Left ventricle myocardium superior (tissue), 1 donor: ENCODE measurements at regions not wholly inside any gene's neighbourhood (a gene's known extent, or its start where the extent isn't known, plus 50 kb on each side); places are given as distances from the start of the nearest gene placed in this dataset.
A peak's percentile ranks its signal among the peaks of the same experiment; 100 is the strongest.
"Not testable (repeated sequence)": the region's sequence is repeated elsewhere in the genome, so short reads cannot be mapped to it uniquely, and the experiment has no call there.

ENCODE experiments used
- ATAC-seq: fragments of 200-7000 bp; cut with Tn5 transposase; one replicate; pipeline ENCODE4 v1.9.1; 2020; ENCODE audit warnings: mild to moderate bottlenecking, moderate library complexity
- DNase-seq: peaks from one replicate; pipeline ENCODE4 v3.0.0-alpha.2; 2020
- intact Hi-C: fragments of 100-400 bp; cut with micrococcal nuclease; formaldehyde crosslinking; loops from one replicate; pipeline ENCODE4 v1.11.0; 2022
- donor health status: DM: no; HTN: yes; CAD: no; lungs with severe emphysema.

DNA sequence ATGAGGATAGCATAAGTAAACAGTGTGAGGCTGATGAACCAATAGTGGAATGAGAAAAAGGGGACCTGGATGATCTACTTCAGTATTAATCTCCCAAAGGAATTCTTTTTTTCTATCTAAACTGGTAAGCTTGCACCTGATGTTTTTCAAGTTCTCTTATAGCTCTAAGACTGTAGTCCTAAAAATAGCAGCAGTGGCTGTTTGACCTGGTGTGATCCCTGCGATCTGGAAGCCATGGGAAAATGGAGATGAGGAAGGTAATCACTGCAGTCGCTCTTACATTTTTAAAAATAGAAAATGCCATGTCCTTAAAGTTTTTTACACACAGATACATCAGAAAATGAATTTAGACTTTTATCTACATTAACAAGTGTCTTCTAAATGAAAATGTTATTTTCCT lies 926.4 kb upstream of the SLC35B3 start:
- DNase-seq = no peak
- ATAC-seq = peak; percentile 84
- intact Hi-C loops = no loop called here

DNA sequence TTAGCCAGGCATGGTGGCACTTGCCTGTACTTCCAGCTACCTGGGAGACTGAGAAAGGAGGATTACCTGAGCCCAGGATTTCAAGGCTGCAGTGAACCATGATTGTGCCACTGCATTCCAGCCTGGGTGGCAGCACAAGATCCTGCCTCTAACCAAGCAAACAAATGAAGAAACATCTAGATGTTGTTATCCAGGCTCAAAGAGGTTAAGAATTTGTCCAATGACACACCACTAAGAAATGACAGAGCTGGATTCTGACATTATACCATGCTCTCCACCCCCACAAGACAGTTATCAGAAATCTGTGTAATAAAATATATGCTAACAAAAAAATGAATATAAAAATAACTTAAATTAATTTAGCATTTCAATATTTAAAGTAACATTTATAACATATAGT lies 925.5 kb upstream of the SLC35B3 start:
- intact Hi-C loops = no loop called here
- no peak for DNase-seq
- ATAC-seq = no peak

DNA sequence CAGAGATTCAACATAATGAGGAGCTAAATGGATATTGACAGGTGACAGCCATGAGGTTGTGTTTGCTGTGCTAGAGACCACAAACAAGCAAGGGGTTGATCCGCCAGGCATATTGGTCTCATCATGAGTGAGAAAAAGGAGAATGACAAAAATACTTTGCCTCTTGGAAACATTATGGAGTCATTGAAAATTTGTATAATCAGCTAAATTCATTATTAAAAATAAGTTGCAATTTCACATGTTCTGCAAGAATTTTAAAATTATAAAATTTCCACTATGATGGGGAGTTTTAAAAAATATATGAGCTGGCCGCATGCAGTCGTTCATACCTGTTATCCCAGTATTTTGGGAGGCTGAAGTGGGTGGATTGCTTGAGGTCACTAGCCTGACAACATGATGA lies 912.3 kb upstream of the SLC35B3 start:
- intact Hi-C loops = no loop called here
- ATAC-seq (no peak), DNase-seq (no peak)

DNA sequence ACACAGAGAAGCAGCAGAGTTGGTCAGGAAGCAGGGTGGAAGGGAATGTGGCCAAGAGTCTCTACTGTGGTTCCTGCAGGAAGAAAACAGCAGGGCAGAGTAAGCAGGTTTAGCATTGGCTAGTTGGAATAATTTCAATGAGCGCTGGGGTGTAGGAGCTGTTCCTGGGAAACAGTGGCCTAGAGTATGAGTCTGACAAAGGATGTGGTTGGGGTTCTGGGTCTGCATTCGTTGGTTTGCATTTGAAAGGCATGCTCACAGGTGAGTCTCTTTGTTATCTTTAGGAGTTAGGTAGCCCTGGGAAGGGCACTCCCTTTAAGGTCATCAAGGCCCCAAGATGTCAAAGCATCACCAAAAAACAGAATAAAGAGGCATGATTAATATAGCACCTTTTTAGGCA lies 911.6 kb upstream of the SLC35B3 start:
- no peak for ATAC-seq
- no peak for DNase-seq
- intact Hi-C loops = no loop called here

DNA sequence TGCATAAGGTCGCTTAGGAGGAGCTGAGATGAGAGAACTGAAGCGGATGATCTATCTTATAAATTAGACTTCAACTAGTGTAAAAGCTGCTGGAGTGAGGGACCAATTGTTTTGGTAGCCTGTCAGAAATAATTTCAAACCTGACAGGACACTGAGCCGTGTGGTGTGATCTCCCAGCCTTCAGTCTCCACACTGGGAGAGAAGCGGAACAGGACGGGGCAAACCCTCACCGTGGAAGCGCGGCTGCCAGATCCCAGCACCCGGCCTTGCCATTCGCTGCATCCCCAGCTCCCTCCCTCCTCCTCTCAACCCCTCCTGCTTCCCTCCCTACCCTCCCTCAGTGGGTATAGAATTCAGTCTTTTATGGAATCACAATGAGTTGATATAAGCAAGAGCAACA lies 900.1 kb upstream of the SLC35B3 start:
- no peak for DNase-seq
- no peak for ATAC-seq
- intact Hi-C loops = no loop called here

DNA sequence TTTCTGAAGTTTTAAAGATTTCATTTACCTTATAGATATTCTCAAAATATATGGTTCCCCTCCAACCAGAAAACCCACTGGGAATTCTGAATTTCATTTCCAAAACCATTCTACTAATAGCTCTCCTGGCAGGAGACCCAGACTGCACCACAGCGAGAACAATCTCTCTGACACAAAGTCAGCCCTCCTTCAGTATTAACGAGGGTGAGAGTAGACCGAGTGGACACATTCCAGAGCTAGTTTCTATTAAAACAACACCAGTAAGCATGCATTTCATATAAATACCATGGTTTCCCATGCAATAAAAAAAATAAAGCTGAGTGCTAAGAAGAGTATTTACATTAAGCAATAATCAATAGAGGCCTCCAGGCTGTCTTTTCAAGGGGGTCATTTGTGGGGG lies 899.6 kb upstream of the SLC35B3 start:
- no peak for ATAC-seq
- intact Hi-C loops = no loop called here
- no peak for DNase-seq

DNA sequence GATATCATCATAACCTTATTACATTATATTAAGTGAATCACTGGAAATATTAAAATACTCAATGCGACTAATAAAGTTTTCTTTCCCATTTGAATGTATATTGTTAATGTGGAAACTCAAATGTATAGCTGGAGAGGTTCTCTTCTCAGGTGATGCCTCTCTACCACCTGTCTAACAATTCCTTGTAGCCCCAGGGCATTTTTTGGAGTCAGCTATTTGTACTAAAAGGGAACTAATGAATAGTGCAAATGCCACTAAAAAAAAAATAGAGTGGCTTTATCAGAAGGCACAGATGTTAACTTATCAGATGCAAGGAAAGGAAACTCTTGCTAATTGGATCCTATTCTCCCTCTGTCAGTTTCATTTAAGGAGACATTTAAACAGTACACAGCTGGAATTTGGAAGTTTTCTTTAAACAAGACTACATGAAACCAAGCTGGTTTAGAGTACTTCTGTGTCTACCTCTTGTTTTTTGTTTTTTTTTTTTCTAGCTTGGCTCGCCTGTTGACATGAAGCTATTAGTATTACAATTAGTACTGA lies 897.0 kb upstream of the SLC35B3 start:
- no peak for DNase-seq
- ATAC-seq = no peak
- intact Hi-C loops = no loop called here

DNA sequence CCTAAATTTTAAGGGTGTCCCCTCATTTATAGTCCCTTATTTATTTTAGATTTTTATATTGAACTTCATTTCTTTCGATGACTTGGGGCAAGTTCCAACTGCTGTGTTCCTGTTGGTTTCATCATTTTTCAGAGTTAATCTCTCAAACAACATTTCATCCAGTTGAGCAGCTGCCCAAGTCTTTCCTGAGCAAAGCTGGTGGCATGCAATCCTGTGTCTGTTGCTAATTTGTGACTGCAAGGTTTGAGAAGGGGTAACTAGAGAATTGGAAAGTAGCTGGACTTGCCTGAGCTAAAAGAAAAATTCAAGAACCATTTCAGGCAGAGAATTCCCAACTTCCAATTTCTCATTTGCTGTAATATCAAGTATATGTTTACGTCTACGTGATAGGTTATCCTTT lies 881.5 kb upstream of the SLC35B3 start:
- intact Hi-C loops = no loop called here
- ATAC-seq (no peak), DNase-seq (no peak)

DNA sequence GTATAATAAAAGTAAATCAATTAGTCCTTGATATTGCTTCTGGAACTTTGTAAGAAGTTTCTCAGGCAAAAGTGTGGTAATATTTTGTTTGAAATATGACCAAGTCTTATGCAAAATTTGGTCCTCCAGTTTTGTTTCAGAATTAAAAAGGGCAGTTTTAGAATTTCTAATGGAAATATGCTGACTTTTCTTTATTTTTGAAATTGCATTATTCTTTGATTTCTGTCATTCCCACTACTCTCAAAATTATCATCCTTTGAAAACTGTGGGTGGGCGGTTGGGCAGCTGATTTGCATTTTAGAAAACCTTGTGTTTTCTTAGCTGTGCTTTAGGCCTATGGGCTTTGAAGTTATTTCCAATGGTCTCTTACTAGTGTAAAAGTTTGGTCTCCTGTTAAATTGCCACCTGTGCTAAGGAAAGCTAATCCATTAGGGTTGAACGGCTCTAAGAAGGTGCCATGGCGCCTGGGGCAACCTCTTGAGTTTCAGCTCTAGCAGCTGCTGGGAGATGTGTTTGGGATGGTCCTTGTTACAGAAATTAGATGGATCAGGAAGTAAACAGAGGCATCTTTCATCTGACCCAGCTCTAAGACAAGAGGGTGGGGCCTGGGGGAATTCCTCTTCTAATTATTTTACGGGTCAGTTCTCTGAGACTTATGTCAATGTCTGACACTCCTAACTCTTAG lies 880.8 kb upstream of the SLC35B3 start:
- intact Hi-C loops = no loop called here
- no peak for DNase-seq
- ATAC-seq = no peak

DNA sequence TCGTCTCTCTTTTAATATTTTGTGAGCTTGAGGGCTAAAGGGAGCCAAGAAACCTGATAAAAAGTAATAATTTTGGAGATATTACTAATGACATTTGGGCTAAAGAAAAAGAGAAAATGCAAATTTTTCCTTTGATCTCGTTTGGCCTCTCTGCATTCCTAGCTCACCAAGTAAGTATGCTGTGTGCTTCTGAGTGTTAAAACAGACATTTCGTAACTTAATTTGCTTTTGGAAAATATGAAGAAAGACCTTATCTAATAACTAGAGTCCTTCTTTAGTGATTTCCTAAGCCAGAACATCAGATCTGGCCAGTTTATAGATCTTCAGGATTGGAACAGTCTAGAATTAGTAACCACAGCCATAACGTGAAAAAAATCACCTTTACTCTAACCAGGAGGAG lies 872.9 kb upstream of the SLC35B3 start:
- no peak for ATAC-seq
- DNase-seq = no peak
- intact Hi-C loops = no loop called here

DNA sequence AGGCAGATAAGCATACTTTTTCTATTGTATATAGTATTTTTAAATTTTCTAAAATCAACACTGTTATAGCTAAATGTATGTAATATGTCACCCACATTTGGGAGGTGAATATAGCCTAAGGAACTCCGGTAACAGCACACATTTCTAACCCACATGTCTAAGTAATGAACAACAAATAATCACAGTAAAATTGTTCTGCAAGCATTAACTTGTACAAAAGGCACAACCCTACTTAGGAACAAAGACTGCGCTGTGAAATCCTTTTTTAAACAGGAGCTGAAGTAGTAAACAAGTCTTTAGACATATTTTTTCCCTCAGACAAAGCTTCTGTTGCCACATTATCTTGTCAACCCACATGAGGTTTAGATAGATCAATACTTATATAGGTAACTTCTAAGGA lies 872.4 kb upstream of the SLC35B3 start:
- no peak for DNase-seq
- intact Hi-C loops = no loop called here
- ATAC-seq = no peak

DNA sequence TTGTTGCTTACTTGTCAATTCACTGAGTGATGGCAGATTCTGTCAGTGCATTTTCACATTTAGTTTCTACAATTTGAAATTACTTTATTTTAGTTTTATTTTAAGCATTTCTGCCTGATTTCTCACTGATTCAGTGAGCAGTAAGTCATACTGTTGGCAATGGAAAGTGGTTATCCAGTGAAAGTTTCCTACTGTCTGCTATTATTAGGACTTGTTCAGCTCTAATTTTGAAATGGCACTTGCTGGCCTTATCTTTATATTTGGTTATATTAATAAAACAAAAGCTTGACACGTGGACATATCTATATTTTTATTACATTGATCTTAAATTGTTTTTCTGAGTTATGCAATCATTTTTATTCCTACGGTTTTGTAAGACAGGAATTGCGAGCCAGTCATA lies 871.8 kb upstream of the SLC35B3 start:
- intact Hi-C loops = no loop called here
- peak; percentile 52 for ATAC-seq
- no peak for DNase-seq

DNA sequence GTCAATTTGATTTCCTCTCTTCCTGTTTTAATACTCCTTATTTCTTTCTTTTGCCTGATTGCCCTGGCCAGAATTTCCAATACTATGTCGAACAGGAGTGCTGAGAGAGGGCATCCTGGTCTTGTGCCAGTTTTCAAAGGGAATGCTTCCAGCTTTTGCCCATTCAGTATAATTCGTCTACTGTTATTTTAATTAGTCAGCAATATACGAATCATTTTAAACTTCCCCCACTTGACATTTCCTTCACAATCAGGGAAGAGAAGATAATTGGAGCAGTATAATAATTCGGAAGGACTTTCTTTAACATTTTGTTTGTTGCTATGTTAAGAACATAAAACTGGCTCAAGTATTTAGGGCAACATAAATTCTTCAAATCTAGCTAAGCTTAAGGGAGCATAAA lies 860.3 kb upstream of the SLC35B3 start:
- intact Hi-C loops = no loop called here
- ATAC-seq (no peak), DNase-seq (no peak)

DNA sequence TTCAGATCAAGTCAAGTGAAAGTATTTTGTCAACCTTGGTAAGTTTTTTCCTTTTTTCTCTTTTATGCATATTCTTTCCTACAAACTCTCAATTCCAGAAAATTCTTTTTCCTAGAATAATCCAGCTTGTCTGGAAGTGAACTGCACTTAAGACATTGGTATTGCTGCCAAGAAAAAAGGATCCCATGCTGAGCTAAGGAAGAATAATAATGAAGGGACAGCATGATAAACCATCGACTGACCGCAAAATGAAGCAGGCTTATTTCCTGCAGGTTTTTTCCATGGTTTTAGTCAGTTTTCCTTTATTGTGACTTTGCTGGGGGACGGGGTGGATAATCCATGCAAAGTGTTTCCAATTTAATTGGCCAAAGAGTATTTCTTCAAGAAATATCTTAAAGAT lies 857.6 kb upstream of the SLC35B3 start:
- intact Hi-C loops = no loop called here
- ATAC-seq (no peak), DNase-seq (no peak)

DNA sequence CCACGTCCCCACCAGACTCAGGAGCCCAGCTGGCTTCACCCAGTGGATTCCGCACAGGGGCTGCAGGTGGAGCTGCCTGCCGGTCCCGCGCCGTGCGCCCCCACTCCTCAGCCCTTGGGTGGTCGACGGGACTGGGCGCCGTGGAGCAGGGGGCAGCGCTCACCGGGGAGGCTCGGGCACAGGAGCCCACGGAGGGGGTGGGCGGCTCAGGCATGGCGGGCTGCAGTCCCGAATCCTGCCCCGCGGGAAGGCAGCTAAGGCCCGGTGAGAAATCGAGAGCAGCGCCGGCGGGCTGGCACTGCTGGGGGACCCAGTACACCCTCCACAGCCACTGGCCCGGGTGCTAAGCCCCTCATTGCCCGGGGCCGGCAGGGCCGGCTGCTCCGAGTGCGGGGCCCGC lies 855.0 kb upstream of the SLC35B3 start:
- ATAC-seq, intact Hi-C loops, DNase-seq: not testable (repeated sequence)

DNA sequence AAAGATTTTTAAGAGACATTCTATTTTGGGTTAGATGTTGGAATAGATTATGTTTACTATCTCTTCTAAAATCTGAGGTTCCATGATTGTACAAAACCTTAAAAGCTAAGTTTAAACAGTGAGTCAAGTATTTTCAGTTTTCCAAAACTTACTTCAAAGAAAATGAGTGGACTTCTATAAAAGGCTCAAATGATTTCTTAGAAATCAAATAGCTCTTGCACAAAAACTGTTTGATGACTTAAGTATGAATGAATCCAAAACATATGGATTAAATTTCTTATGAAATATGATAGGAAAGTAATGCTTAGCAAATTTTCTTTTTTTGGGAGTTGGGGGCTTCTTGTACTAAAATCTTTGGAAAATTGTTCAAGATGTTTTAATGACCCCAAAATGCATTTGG lies 837.3 kb upstream of the SLC35B3 start:
- no peak for ATAC-seq
- DNase-seq = no peak
- intact Hi-C loops = no loop called here

DNA sequence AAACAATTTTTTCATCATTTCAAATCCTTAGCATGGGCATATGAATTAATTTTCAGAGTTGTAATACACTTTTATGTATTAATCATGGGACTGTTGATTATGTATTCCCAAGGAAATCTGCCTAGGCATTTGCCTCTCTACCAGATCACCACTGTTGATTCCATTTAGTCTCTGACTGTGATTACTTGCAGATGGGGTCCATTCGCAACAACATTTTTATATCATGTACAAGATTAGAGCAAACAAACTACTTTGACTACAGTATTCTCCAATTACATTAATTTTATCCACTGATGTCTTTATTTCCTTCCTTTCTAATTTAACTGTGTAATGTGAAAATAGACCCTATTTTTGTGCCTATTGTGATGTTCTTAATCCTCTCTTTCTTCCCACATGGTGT lies 831.4 kb upstream of the SLC35B3 start:
- intact Hi-C loops = no loop called here
- ATAC-seq (no peak), DNase-seq (no peak)

DNA sequence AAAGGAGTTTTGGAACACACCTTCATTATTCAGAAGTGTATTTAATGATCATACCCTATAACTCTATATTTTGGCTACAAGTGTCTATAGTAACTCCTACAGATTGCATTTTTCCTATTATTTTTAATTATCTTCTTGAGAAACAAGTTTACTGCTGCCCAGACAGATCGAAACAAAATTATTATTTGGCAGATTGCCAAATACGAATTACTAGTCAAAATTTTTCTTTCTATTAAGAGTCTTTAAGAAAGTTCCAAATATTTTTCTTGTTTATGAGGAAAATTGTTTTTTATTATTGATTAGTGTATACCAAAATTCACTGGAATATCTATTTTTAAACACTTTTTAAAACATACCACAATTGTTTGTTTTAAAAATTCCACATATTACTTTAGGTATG lies 821.9 kb upstream of the SLC35B3 start:
- intact Hi-C loops = no loop called here
- DNase-seq (no peak), ATAC-seq (no peak)

DNA sequence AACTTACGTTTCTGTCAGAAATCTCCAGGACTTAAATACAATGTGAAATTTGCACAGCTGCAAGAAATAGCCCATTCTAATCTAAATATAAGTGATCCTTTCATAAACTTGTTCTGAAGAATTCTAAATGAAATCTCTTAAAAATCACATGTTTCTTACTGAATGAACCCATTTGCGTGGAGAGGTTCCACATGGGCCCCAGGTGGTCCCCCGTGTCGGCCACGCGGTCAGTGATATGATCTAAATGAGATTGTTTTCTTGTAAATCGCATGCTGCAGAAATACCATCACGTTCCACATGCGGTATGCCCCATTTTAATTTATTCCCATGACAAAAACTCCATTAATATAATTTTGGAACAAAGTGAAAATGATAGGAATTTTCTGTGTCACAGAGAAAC lies 818.9 kb upstream of the SLC35B3 start:
- no peak for DNase-seq
- intact Hi-C loops = loop anchor here (5.0 kb wide), 1 partner anchor 158 kb away; no protein-coding TSS in a partner anchor

DNA sequence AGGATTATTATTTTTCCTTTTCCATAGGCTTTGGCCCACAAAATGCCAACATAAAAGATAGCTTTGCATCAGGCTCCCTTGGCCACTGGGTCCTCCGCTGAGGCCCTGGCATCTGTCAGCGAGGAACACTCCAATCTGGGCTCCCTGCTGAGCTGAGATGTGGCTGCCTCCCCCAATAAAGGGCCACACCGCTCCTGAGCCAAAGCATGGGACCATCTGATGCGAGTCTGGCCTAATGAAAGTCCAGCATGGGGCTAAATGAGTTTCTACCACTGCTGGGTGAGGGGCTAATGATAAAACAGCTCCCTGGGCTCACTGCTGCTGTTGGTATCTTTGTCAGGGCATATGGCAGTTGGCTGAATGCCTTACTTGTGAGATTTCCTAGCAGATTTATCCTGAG lies 817.5 kb upstream of the SLC35B3 start:
- DNase-seq (no peak), ATAC-seq (no peak)
- intact Hi-C loops = loop anchor here (5.0 kb wide), 1 partner anchor 160 kb away; no protein-coding TSS in a partner anchor

More for the DNA sequence above, 818.9 kb upstream of the SLC35B3 start:
- no peak for ATAC-seq

DNA sequence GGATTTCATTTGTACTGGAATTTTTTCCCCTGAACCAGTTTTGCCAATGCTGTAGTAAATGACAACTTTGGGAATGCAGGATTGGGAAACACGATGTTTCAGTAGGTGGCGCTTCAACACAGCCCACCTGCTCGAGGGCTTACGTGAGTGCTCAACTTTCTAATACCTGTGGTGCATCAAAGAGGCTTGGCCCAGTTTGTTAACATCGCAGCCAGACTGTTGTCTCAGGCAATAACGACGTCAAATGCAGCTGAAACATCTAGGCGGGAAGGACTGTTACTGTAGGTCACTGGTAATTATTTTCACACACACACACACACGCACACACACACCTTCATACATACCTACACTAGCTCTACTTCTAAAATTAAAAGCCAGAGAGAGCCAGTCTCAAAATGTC lies 815.5 kb upstream of the SLC35B3 start:
- intact Hi-C loops = loop anchor here (5.0 kb wide), 1 partner anchor 161 kb away; no protein-coding TSS in a partner anchor
- DNase-seq = no peak
- peak; percentile 59 for ATAC-seq
